DMS 273 (cell line): ENCODE measurements at regions not wholly inside any gene's neighbourhood (a gene's known extent, or its start where the extent isn't known, plus 50 kb on each side); places are given as distances from the start of the nearest gene placed in this dataset.
"Not testable (repeated sequence)": the region's sequence is repeated elsewhere in the genome, so short reads cannot be mapped to it uniquely, and the experiment has no call there.

Experiments used
- DNase-seq: peaks from one replicate; lab custom pipeline; 2025; ENCODE audit not compliant: unreplicated experiment; lab: John Stamatoyannopoulos, UW

DNA sequence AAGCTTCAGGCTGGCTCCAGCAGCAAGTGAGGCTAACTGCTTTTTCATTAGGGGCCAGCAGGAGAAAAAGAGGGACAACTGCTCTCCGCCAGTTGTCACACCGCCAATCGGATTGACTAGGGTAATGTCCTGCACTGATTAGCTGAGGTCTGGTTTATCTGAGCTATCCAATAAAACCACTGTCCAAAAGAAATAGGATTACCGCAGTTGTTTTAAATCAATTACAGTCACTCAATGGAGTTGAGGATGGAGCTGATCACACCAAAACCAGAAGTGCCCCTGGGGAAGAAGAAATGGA is 351.4 kb upstream of the NPVF start:
- no peak for DNase-seq

DNA sequence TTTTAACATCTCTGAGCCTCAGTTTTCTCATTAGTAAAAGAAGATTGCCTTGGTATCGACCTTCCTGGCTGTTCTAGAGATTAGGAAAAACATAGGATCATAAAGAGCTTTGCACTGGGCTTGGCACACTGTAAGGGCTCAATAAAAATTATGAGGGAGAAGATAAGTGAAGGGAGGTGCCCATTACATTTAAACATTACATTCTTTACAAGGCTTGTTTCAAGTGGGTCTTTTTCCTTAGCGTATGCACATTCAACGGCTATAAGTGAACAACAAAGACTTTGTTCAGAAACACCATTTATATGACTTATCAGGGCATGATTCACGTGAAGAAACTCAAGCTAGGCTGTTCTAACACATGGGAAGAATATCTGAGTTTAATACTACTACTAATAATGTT is 351.9 kb upstream of the NPVF start:
- no peak for DNase-seq

DNA sequence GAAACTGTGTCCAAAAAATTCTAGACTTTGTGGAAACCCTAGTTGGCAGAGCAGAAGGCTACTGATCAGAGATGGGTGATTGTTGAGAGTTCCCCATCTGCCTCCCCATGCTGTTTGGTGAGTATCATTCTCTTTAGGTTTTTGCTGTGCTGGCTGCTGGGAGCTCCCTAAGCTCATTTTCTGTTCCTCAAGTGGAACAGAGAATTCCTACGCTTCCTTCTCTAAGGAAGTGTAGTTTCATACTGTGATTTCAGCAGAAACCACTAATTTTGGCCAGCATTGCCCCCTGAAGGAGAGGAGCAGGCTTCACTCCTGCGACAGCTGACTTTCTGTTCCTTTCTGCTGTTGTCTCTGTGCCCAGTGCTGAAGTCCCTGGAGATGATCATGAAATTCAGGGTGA is 355.3 kb upstream of the NPVF start:
- DNase-seq: peak; percentile 43

DNA sequence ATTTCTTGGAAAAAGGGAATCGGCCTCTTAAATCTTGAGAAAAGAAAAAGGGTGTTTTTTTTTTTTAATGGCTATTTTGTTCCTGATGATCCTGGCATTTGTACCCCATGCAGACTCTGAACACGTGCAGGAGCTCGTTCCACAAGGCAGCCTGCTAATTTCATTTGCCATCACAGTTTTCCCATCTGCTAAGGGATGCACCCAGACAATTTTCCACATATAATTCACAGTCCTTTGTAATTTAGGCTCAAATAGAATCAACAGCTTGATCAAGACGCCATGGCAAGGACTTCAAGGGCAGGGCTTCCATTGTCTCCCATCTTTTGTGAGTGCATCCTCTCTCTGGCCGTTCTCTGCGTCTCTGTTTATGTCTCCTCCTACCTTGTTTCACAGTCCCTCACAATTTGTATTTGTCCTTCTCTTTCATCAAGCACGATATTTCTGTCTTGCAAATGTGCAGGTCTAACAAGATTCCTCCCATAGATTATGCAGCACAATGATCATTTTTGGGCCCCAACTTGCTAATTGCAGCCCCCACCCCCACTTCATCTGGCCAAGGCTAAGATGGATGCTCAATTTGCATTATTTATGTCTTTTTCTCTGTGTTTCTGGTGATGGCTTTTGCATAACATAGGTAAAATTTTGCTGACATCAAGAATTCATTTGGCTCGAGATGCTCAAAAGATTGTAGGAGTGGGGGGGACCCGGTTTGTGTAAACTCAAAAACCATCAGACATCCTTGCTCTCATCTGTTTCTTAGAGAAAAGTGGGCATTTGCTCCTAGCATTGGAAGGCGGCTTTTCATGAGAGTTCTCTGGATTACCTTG is 356.0 kb upstream of the NPVF start:
- DNase-seq: no peak

DNA sequence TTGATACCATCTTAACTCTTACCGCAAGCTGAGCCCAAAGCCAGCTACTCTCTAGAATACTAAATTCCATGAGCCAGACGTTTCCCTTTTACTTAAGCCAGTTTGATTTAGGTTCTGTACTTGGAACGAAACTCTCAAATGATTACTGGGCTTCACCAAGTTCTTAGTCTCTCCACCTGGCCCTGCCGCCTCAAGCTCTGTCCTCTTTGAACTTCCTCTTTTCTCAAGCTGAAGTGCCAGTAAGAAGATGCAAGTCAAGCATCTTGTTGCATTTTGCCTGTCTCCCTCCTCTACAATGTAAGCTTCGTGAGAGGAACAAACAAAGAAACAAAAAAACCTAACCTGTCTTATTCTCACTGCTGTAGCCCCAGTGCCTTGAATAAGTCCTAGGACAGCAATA is 358.2 kb upstream of the NPVF start:
- no peak for DNase-seq

DNA sequence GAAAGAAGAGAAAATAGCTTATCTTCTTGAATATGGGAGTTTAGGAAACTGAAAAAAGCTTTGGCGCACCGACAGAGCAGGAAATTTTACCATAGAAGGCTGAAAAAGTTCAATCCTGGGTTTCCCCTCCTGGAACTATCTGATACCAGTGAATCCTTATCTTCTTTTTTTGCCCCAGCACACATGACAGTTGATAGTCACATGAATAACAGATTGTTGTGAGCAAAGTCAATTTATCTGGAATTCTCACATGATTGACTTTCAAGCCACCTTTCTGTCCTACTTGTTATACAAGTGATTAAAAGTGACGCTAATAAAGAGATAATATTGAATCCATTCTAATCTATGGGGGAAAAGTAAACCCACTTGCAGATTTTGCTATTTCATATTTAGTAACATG is 365.8 kb upstream of the NPVF start:
- no peak for DNase-seq

DNA sequence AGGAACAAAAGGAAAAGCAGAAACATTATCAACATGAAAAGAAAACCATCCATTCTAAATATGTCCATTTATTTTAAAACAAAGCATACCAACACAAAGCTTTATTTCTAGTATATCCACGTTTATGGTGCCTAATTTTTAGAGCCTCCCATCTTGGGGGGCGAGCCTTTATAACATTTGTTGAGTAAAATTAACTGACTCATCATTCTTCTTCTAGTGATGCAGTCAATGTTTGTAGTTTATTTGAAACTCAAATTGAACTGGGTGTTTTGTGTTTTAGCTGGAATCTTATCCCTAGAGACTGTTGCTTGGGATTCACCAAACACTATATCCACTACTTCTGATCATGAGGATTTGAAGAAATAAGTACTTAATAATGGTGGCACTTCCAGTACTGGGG is 366.4 kb upstream of the NPVF start:
- no peak for DNase-seq

DNA sequence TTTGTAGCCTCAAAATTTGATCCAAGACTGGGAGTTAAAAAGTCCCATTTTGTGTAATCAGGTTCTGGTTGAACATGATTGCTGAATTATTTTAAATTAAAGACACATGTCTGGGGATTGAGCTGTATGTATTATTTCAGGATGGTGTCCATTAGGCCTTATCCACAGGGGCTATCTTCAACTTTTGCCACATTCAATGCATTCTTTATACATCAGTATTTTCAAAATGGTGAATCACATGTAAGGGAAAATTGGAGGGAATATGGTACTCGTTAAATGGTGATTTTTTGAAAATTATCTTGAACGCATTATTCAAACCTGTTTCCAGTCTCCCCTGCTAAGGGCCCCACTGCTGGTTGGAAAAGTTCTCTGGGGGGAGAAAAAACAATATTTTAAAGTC is 367.7 kb upstream of the NPVF start:
- no peak for DNase-seq

DNA sequence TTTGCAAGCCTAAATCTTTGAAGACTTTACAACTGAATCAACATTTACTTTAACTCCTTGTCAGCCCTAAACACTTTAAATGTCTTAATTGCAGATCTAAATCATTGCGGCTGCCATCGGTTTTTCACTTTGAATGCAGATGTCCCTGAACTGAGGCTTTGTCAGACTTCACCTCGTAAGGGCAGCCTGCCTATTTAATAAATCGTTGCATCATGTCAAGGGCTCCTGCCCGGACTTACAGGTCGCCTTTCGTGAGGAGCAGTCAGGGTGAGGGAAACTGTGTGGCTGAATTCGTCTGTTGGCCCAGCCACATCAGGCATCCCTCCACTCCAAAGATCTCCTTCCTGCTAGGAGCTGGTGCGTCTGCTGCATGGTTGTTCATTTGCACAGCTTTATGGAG is 368.2 kb upstream of the NPVF start:
- no peak for DNase-seq

DNA sequence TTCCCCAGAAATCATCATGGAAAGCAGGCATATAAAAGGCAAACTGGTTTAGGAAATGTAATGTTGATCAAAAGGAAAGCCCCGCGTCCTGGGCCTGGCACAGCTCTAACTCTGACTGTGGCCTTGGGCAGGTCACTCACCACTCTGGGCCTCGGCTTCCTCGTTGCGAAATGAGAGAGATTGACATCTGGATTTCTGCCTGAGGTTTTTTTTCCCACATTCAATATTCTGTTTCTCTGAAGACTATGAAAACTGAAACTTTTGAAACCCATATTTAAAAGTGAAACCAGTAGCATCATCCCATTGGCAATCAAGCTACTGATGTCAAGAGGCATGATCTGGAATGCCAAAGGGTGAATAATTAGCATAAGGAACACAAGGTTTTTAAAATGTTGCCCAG is 369.7 kb upstream of the NPVF start:
- no peak for DNase-seq

DNA sequence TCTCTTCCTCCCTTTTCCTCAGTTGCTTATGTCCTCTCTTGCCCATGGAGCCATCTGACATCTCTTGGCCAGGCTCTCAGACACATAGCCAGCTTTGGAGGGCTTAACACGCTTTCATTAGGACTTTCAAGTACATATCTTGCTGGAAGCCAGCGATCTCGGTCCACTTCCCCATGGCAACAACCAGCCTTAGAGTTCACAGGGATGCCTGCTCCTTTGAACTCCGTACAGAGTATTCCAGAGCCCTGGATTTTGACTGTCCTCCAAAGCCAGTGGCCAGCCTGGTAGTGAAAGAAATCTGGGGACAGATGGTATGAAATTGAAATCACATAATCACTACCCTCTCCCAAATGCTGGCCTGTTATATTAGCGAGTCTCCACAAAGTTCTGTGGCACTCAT is 370.5 kb upstream of the NPVF start:
- peak; percentile 54 for DNase-seq

DNA sequence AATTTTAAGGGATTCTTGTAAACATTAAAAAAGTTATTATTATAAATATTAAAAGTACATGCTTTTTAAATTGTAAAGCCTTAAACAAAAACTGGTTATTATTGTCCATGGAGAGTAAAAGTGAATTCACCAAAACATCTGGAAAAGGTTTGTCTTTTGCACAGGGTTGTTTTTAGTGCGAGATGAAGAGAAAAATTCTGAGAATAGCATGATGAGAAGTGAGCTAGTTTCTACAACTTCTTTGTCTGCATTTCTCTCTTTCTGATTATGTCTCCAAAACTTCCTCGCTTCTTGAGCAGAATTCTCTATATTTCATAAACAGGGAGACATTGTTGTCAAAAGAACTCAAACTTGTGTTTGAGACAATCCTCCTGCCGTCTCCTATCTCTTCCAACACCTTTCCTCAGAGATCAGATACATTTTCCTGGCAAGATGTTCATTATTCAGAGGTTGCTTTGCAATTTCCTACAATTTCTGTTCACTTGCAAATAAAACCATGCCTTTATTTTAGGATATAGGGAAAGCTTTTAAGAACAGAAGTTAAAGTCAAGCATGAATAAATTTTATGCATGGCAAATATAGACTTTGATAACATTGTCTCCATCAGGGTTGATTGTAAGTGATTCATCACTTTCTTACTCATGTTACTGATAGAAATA is 372.1 kb upstream of the NPVF start:
- no peak for DNase-seq

DNA sequence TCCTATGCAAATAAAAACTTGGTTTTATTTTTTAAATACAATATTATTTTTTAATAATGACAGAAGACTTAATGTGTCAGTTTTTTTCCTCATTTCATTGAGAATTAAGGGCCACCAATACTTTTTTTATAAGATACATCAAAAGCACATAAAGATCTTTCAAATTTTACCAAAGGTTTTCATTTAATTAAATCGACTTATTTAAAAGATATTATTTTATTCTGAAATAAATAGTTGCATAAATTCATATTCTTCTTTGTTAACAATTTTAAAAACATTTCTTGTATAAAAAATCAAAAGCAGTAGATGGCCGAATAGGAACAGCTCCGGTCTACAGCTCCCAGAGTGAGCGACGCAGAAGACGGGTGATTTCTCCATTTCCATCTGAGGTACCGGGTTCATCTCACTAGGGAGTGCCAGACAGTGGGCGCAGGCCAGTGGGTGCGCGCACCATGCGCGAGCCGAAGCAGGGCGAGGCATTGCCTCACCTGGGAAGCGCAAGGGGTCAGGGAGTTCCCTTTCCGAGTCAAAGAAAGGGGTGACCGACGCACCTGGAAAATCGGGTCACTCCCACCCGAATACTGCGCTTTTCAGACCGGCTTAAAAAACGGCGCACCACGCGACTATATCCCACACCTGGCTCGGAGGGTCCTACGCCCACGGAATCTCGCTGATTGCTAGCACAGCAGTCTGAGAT is 374.6 kb upstream of the NPVF start:
- not testable (repeated sequence) for DNase-seq

DNA sequence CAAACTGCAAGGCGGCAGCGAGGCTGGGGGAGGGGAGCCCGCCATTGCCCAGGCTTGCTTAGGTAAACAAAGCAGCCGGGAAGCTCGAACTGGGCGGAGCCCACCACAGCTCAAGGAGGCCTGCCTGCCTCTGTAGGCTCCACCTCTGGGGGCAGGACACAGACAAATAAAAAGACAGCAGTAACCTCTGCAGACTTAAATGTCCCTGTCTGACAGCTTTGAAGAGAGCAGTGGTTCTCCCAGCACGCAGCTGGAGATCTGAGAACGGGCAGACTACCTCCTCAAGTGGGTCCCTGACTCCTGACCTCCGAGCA is 375.1 kb upstream of the NPVF start:
- not testable (repeated sequence) for DNase-seq

DNA sequence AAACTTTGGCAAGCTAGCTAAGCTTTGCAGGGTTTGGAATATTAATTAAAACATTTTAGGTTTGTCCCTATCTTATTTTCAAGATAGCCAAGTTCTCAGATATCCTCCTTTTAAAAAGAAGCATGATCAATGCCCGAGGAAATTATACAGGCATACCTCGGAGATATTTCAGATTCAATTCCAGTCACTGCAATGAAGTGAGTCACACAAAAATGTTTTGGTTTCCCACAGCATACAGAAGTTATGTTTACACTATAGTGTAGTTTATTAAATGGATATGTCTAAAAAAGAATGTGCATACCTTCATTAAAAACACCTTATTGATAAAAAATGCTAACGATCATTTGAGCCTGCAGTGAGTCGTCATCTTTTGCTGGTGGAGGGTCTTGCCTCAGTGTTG is 382.9 kb upstream of the NPVF start:
- no peak for DNase-seq

DNA sequence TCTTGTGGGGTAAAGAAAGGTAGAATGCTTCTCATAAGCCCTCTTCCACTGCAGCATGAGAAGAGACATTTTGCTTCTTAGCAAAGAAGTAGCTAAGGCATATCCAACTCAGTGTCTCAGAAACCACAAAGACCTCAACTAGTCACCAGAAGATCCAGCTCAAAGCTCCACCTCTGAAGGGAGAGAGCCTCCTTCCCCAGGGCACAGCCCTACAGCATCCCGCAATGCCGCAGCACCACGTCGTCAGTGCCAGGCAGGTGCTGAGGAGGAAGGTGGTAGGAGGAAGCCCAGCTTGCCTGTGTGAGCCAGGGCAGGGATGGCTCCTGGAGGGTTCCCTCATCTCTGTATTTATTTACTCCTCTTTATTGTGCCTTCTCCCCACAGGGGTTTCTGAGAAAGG is 385.6 kb upstream of the NPVF start:
- no peak for DNase-seq

DNA sequence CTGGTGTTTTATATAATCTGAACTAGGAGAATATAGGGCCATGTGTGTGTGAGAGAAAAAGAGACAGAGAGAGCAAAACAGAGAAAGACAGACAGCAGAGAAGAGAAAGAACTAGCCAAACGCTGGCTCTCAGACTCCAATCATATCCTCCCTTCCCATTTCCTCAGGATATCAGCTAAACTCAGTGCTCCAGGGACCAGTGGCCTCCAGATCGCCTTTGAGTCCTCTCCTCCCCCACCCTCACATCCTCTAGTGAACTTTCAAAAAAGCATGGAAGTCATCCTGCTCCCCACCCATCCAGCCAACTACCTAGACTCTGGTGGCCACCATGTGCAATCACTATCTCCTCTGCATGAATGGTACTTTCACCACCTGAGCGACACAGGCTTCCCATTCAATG is 386.1 kb upstream of the NPVF start:
- DNase-seq: no peak

DNA sequence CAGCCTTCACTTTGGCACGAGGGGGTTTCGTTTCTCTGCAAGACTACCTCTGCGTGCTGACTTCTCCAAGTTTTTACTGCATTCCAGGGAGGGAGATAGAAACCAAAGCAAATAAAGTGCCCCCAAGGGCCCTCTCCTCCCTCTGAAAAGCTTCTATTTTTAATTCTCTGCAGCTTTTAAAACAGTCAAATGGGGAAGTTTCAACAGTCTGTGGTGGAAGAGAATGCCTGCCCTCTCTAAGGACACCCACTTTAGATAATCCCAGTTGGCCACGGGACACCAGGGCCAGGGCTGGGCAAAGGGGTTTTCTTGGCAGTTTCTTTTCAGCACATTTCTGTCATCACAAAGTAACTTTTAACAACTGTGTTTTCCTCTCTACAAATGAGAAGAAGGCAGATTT is 386.7 kb upstream of the NPVF start:
- no peak for DNase-seq

DNA sequence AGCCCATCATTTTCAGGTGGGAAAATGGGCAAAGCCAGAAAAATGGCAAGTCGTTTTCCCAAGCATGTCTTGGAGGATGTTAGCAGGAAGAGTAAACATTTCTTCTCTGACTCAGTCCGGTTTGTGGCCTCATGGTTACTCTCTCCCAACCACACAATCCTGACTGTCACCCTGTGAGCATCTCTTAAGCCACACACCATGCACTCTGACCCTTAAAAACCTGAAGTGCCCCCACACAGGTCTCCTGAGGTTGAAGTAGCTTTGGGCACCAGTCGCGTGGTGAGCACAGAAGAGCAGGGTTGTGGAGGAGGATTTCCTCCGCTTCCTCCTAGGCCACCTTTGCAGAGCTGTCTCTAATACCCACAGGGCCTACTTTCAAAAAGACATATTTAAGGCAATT is 387.3 kb upstream of the NPVF start:
- no peak for DNase-seq

DNA sequence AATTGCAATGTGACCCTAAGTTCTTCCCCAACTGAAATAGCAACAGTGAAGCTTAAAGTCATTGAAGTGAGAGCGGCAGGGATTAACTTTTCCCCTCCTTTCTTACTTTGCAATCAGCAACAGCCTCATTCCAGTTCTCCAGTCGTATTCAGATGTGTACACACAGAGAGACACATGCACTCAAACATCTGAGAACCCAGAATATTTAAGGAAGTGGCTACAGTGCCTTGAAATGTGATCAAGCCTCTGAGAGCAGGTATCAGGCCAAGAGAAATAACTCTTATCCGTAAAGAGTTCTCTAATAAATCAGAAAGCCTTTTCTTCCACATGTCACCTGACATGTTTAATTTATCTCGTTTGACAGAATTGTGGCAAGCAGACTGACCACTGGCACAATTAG is 388.9 kb upstream of the NPVF start:
- DNase-seq: no peak

DNA sequence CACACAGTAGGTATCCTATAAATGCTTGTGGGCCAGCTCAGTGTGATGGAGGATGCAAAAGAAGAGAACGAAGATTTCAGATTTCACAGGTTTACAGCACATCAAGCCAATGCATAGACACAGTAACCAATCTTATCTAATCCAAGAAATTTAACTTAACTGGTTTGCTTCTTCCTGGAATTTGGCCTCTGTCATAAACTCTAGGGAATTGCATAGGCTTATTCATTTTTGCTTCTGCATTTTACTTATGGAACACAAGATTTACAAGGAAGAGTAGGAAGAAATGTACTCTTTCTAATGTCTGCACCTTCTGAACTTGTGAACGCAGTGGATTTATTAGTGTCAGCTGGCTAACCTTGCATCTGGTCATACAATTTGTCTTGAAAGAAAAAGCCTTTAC is 389.4 kb upstream of the NPVF start:
- DNase-seq: no peak

DNA sequence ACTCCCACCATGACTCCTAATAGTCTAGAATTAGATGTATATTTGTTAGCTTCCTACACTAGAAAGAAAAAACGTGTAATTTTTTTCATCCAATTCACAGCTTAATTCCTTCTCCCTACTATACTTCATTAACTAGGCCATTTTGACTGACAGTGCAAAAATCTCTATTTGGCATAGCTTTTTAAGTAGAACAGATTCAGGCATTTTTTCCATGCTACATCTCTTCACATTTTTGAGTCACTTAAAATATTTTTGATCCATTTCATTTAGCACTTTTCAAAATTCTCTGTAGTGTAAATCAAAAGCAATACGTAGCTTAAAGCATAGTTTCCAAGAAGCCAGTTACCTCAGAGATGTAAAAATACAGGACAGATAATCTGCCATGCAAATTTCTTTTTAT is 391.1 kb upstream of the NPVF start:
- DNase-seq: peak; percentile 36
